ENCODE measurements at regions not wholly inside any gene's neighbourhood (a gene's known extent, or its start where the extent isn't known, plus 50 kb on each side); places are given as distances from the start of the nearest gene placed in this dataset.

DNA sequence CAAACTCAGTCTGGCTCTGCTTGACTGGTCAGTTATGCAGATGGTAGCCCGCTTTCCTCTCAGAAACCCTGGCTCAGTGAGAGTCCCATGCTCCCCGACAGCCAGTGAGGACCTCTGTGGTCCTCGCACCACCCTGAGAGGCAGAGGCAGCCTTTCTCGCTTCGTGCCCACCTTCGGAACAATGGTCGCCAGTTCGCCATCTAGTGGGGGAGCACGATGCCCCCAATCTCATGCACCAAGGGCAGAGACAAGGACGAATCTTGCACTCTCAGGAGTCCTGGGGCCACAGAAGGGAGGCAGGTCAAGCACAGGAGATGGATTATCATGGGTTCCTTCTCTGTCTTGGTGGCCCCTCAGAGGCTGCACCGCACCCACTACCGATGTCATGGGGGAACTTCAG is 75.2 kb downstream of the RHCG start:
- DNase-seq (ENCODE audit: low read depth, low spot score): no peak

- DNase-seq (ENCODE audit: low read depth, low spot score): peak; percentile 78
These were observed 76.9 kb downstream of the RHCG start for GRCh38 chr15:89419370-89419984.

GRCh38 chr15:89417206-89417725 is 79.1 kb downstream of the RHCG start:
- DNase-seq (ENCODE audit: low read depth, low spot score): no peak

- DNase-seq (ENCODE audit: low read depth, low spot score): peak; percentile 84
These were observed 79.8 kb downstream of the RHCG start for GRCh38 chr15:89416339-89417183.

GRCh38 chr15:89414571-89414970 is 79.9 kb upstream of the POLG start:
- DNase-seq (ENCODE audit: low read depth, low spot score): no peak

- no peak for DNase-seq (ENCODE audit: low read depth, low spot score)
These were observed 79.3 kb upstream of the POLG start for GRCh38 chr15:89413877-89414276.

DNA sequence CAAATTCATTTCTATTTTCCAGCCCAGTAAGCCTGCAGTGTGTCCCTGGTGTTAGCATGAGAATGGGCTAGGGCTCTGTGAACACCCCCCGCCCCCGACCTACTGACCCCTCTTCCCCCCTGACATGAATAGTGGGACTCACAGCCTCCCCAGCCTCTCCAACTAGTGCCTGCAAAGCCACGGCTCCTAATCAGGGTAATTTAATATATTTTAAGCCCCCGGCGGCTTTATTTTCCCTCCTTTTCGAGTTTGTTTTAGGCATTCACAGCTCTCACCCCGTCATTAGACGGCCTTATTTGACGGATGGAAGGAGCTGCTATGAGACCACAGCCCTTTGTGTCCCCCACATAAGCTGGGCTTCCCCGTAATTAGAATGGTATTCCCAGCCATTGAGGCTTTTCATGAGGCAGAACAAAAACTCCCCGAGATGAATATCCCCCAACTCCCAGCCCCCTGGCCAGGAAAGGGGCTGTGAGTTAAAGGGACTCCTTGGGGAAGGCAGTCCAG is 78.3 kb upstream of the POLG start:
- DNase-seq (ENCODE audit: low read depth, low spot score): peak; percentile 39

- peak; percentile 39 for DNase-seq (ENCODE audit: low read depth, low spot score)
These were observed 75.4 kb upstream of the POLG start for GRCh38 chr15:89410039-89410435.

DNA sequence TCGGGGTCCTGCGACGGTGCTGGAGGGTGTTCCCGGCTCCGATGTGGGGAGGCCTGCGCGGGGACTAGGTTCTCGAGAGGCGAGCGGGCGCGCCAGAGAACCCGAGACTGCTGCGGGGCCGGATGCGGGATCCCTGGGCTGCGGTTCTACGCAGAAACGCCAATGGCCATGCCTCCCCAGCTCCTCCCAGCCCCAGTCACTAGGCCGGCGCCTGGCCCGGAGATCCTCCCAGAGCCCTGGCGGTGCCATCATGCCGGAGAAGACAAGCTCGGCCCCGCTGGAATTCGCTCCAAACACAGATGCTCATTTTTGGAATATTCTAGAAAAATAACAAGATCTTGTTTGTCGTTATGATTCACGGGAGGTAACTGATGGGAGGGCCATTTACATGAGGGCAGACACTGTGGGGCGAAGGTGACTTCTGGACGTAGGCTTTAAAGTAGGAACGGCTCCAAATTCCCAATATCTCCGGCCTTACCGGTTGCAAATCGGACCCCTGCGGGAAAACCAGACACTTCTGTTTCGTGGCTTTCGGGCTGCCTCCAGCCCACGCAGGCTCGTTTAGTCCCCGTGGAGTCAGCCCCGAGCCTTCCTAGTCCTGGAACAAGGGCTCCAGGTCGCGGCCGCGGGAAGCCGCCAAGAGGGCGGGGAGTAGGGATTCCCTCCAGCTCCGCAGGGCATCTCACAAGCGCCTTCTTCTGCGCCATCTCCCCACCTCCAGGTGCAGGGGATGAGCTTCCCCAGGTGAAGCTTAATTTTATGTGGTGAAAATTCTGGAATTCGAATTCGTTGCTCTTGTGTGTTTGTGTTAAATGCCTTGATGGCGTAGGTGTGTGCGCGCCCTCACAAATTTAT is 74.8 kb upstream of the POLG start:
- peak; percentile 65 for DNase-seq (ENCODE audit: low read depth, low spot score)

DNA sequence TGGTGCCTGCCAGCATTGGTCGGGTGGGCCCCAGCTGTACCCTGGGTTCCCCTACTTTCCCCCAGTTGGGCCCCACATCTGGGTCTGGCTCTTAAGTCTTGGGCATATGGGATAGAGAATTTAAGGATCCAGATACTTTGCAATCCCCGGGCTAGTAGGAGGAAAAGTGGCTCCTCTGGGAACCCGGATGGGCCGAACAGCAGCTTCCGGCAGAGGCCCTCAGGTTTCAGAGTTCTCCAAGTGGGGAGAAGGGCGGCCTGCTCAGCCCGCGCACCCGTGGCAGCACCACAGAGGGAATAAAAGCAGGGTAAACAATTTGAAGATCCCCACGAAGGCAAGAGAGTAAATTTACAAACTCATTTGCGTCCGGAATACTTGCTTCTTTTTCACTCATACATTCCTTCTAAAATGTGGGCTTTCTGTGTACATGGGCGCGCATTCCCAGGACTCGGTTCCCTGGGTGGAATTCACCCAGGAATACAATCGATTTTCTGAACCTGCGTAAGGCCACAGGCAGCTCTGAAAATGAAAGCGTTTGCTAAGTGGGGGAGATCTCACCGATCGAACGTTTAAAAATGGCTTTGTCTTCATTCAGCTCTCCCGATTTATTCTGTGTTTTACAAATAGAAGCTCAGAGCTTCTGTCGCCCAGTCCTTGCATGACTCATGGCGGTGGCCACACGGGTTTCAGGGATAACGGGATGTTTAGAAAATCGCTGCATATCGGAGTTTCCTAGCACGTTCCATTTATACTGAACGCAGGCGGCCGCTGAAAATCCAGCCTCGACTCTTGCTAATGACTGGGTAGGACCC is 74.0 kb upstream of the POLG start:
- peak; percentile 70 for DNase-seq (ENCODE audit: low read depth, low spot score)

GRCh38 chr15:89406940-89407607 is 72.5 kb upstream of the POLG start:
- peak; percentile 68 for DNase-seq (ENCODE audit: low read depth, low spot score)

GRCh38 chr15:89406218-89406939 is 71.8 kb upstream of the POLG start:
- peak; percentile 69 for DNase-seq (ENCODE audit: low read depth, low spot score)

GRCh38 chr15:89405494-89405893 is 70.9 kb upstream of the POLG start:
- no peak for DNase-seq (ENCODE audit: low read depth, low spot score)

DNA sequence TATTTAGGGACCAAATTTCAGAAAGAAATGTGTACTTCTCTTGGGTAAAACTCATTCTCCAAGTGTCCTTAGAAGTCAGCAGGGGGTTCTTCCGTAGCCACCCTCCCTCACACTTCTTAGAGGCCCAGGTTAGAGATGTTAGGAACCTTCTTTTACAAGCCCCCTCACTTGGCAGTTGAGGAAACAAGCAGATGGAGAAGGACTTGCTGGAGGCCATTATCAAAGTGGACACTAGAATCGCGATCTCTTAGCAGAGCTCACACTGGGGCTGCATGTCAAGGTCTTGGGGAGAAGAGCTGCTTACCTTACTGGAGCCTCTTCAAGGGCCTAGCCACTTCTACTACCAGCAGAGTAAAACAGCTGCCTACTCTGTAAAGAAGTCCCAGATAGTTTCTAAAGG is 69.4 kb upstream of the POLG start:
- no peak for DNase-seq (ENCODE audit: low read depth, low spot score)

DNA sequence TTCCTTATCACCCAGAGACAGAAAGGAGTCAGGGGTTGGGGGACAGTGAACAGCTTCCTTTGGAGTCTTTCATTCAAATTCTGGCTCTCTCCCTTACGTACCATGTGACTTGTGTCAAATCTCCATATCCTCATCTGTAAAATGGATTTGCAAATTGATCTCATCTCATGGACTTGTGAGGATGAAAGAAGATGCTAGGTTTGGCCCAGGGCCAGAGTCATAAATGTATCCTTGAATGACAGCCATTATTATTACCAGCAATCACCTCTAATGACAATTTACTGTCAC is 67.8 kb upstream of the POLG start:
- DNase-seq (ENCODE audit: low read depth, low spot score): no peak

GRCh38 chr15:89401631-89402517 is 67.2 kb upstream of the POLG start:
- DNase-seq (ENCODE audit: low read depth, low spot score): peak; percentile 68

DNA sequence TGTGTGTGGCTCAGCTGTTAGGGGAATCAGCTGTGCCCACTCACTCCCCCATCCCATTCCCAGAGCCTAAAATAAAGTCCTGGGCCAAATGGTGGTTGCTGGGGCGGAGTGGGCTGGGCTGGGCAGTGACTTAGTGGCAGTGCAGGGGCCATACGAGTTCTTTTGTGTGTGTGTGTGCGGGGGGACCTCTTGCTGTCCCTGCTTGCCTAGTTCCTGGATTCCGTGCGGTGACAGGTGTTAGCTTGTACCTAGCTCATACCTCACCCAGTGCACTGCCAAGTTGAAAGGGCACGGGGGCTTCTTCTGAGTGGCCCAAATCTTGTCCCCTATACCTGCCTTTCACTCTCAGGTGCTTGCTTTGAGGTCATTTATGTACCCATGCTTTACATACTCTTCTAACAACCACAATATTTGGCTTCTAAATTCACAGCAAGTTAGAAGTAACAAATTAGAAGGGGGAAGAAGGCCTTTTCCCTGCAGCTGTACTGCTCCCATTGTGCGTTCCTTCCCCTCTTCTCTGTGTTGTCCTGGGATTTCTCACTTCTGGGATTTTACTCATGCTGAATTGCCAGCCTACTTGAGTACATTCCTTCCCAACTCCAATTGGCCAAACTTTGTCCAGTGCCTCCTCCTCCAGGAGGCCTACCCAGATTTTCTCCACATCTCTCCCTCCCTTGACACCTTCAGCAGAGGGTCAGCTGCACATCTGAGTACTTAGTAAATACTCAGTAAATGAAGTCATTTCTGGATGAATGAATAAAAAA is 66.3 kb upstream of the POLG start:
- DNase-seq (ENCODE audit: low read depth, low spot score): peak; percentile 39

DNA sequence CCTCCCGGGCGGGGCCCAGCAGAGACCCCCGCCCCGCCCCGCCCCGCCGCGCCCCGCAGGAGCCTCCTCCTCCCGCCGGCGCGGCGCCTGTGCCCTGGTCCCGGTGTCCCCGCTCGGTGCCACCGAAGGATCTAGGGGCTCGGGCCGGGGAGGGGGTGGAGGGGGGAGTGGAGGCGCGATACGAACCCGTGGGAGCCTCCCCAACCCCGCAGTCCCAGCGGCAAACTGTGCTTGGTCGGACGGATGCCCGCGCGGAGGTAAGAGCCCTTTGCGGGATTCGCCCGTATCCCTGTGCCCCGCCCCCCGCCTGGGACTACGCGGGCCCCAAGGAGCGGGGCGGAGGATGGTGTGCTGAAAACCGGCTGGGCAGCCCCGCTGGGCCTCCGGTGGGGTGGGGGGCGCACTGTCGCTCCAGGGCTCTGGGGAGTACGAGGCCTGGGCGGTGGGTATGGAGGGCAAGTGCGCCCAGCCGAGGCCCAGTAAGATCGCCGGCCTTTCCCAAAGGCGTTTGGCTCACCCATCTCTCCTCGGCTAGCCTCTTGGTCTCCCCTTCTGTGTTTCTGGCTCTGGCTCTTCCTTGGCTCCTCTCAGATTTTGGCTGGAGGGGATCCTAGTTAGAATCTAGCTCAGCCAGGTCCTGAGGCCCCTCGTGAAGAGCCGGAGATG is 65.6 kb upstream of the POLG start:
- peak; percentile 64 for DNase-seq (ENCODE audit: low read depth, low spot score)

All from astrocyte of the hippocampus (primary cell).